ENCODE measurements at regions not wholly inside any gene's neighbourhood (a gene's known extent, or its start where the extent isn't known, plus 50 kb on each side); places are given as distances from the start of the nearest gene placed in this dataset.

DNA sequence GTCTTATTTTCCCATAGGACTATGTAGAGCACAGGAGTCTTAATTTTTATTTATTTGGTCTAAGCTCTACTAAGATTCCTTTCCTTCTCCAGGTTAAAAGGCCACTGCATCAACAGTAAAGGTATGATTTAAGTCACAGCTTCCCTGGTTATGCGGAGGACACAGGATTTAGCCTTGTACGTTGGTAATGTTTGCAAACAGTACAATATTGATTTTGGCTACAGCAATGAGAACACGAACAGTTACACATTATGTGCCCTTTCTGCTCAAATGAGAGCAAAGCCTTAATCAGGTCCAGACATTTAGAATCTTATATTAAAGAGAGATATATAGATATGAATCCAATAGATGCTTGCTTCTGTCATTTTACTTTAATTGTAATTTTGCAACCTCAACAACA, 264.0 kb downstream of the NUF2 start:
- TF ChIP-seq, protein P1, sequence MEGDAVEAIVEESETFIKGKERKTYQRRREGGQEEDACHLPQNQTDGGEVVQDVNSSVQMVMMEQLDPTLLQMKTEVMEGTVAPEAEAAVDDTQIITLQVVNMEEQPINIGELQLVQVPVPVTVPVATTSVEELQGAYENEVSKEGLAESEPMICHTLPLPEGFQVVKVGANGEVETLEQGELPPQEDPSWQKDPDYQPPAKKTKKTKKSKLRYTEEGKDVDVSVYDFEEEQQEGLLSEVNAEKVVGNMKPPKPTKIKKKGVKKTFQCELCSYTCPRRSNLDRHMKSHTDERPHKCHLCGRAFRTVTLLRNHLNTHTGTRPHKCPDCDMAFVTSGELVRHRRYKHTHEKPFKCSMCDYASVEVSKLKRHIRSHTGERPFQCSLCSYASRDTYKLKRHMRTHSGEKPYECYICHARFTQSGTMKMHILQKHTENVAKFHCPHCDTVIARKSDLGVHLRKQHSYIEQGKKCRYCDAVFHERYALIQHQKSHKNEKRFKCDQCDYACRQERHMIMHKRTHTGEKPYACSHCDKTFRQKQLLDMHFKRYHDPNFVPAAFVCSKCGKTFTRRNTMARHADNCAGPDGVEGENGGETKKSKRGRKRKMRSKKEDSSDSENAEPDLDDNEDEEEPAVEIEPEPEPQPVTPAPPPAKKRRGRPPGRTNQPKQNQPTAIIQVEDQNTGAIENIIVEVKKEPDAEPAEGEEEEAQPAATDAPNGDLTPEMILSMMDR (conservative IDR thresholded peaks at IDR 0.05), result peak; percentile 4; the same call in 1 of the 2 replicates
- no peak for TF ChIP-seq ZFX (IDR thresholded peaks at IDR 0.05)
